Stimulated activated CD4-positive, alpha-beta T cell treated with anti-CD3 and anti-CD28 coated beads, Interleukin-2, amount 100 ng/mL, for 48 hours (primary cell): ENCODE measurements at regions not wholly inside any gene's neighbourhood (a gene's known extent, or its start where the extent isn't known, plus 50 kb on each side); places are given as distances from the start of the nearest gene placed in this dataset.

Experiments
- DNase-seq, 2 donors: peaks; one replicate each; pipeline ENCODE4 v3.0.0-alpha.2; 2020

GRCh38 chr21:36636439-36636838 is 62.5 kb upstream of the SIM2 start:
- no peak for DNase-seq

GRCh38 chr21:36639769-36640168 is 59.1 kb upstream of the SIM2 start:
- DNase-seq, result no peak

GRCh38 chr21:36640174-36640720 is 58.7 kb upstream of the SIM2 start:
- no peak for DNase-seq

GRCh38 chr21:36640721-36641244 is 58.1 kb upstream of the SIM2 start:
- no peak for DNase-seq

- DNase-seq, result no peak
Measured at GRCh38 chr21:36641346-36641745, 57.6 kb upstream of the SIM2 start.

GRCh38 chr21:36641886-36642285 is 57.0 kb upstream of the SIM2 start:
- no peak for DNase-seq

GRCh38 chr21:36642777-36643176 is 56.1 kb upstream of the SIM2 start:
- DNase-seq, result no peak

- DNase-seq, result no peak
Measured at GRCh38 chr21:36643374-36644250, 55.3 kb upstream of the SIM2 start.

GRCh38 chr21:36646011-36646410 is 52.9 kb upstream of the SIM2 start:
- no peak for DNase-seq

GRCh38 chr21:36646645-36647044 is 52.3 kb upstream of the SIM2 start:
- no peak for DNase-seq

GRCh38 chr21:36647279-36648093 is 51.4 kb upstream of the SIM2 start:
- DNase-seq, result no peak
